Fibroblast of mammary gland (primary cell): ENCODE measurements at regions not wholly inside any gene's neighbourhood (a gene's known extent, or its start where the extent isn't known, plus 50 kb on each side); places are given as distances from the start of the nearest gene placed in this dataset.

ENCODE experiments used
- DNase-seq: peaks from one replicate; pipeline ENCODE4 v3.0.0-alpha.2; 2010; ENCODE audit warnings: low read depth
- H3K4me3 ChIP-seq: 2 replicates; pipeline ENCODE4 v1.5.1; 2011; ENCODE audit warnings: low read depth, mild to moderate bottlenecking, low read length, moderate library complexity; ENCODE audit not compliant: control insufficient read depth
- CTCF ChIP-seq: conservative IDR thresholded peaks from 2 replicates; pipeline ENCODE4 v1.5.1; 2011; ENCODE audit warnings: low read depth, low read length, inconsistent platforms; ENCODE audit not compliant: control insufficient read depth, insufficient read depth

GRCh38 chr16:85462714-85463611 is 150.2 kb upstream of the GSE1 start:
- DNase-seq: no peak
- H3K4me3 ChIP-seq: no peak overlapping the region

GRCh38 chr16:85463672-85464382 is 149.3 kb upstream of the GSE1 start:
- no peak for TF ChIP-seq CTCF
- no peak for DNase-seq
- no peak overlapping the region for H3K4me3 ChIP-seq

More at GRCh38 chr16:85462714-85463611, 150.2 kb upstream of the GSE1 start:
- no peak for TF ChIP-seq CTCF

GRCh38 chr16:85464383-85465305 is 148.5 kb upstream of the GSE1 start:
- DNase-seq: no peak
- no peak overlapping the region for H3K4me3 ChIP-seq
- no peak for TF ChIP-seq CTCF

GRCh38 chr16:85465328-85466303 is 147.5 kb upstream of the GSE1 start:
- H3K4me3 ChIP-seq: no peak overlapping the region

GRCh38 chr16:85466304-85466700 is 146.8 kb upstream of the GSE1 start:
- no peak for TF ChIP-seq CTCF
- H3K4me3 ChIP-seq: no peak overlapping the region
- no peak for DNase-seq

More at GRCh38 chr16:85465328-85466303, 147.5 kb upstream of the GSE1 start:
- DNase-seq: peak; percentile 83
- no peak for TF ChIP-seq CTCF

GRCh38 chr16:85466989-85467388 is 146.1 kb upstream of the GSE1 start:
- no peak for TF ChIP-seq CTCF
- no peak overlapping the region for H3K4me3 ChIP-seq
- no peak for DNase-seq
